GM23338 (cell line): ENCODE measurements at regions not wholly inside any gene's neighbourhood (a gene's known extent, or its start where the extent isn't known, plus 50 kb on each side); places are given as distances from the start of the nearest gene placed in this dataset.

ENCODE experiments used
- ATAC-seq: fragments of 200-7000 bp; cut with Tn5 transposase; 3 replicates; pipeline ENCODE4 v1.9.1; 2020
- DNase-seq: peaks from one replicate; pipeline ENCODE4 v3.0.0-alpha.2; 2015; ENCODE audit warnings: low spot score
- H2AFZ ChIP-seq: fragments of 200-600 bp; sonication (generic); 2 replicates; pipeline ENCODE4 v1.8.0; 2016; ENCODE audit warnings: antibody characterized with exemption, mild to moderate bottlenecking, moderate library complexity
- H3F3A ChIP-seq: fragments of 200-600 bp; sonication (generic); replicated peaks from 2 replicates; pipeline ENCODE4 v1.8.0; 2017; ENCODE audit warnings: antibody characterized with exemption, mixed run types, low read depth
- H3K27ac ChIP-seq: fragments of 200-600 bp; sonication (generic); 2 replicates; pipeline ENCODE4 v1.6.1; 2016; ENCODE audit warnings: low read depth
- H3K27me3 ChIP-seq: fragments of 200-600 bp; sonication (generic); 2 replicates; pipeline ENCODE4 v1.8.0; 2016; ENCODE audit warnings: mild to moderate bottlenecking, mixed run types, moderate library complexity; ENCODE audit not compliant: insufficient read depth
- H3K36me3 ChIP-seq: fragments of 200-600 bp; sonication (generic); 2 replicates; pipeline ENCODE4 v1.8.0; 2016; ENCODE audit warnings: mild to moderate bottlenecking; ENCODE audit not compliant: insufficient read depth
- H3K4me1 ChIP-seq: fragments of 200-600 bp; sonication (generic); 2 replicates; pipeline ENCODE4 v1.8.0; 2016; ENCODE audit warnings: mild to moderate bottlenecking, moderate library complexity; ENCODE audit not compliant: insufficient read depth
- H3K4me2 ChIP-seq: fragments of 200-600 bp; sonication (generic); 2 replicates; pipeline ENCODE4 v1.7.1; 2017; ENCODE audit warnings: mixed run types
- H3K4me3 ChIP-seq: fragments of 200-600 bp; sonication (generic); 2 replicates; pipeline ENCODE4 v1.6.1; 2016; ENCODE audit warnings: mixed run types
- H3K79me2 ChIP-seq: fragments of 200-600 bp; sonication (generic); replicated peaks from 2 replicates; pipeline ENCODE4 v1.8.0; 2017; ENCODE audit warnings: mild to moderate bottlenecking; ENCODE audit not compliant: insufficient read depth
- H3K9me2 ChIP-seq: fragments of 200-600 bp; sonication (generic); 2 replicates; pipeline ENCODE4 v1.8.0; 2017; ENCODE audit not compliant: insufficient read depth
- H4K20me1 ChIP-seq: fragments of 200-600 bp; sonication (generic); replicated peaks from 2 replicates; pipeline ENCODE4 v1.8.0; 2017; ENCODE audit warnings: mild to moderate bottlenecking; ENCODE audit not compliant: insufficient read depth
- H3K27ac Mint-ChIP-seq: 2 replicates; pipeline ENCODE4 v1.8.0; 2020; ENCODE audit warnings: inconsistent platforms, mild to moderate bottlenecking, moderate library complexity, mixed read lengths
- H3K27me3 Mint-ChIP-seq: 3 replicates; pipeline ENCODE4 v1.8.0; 2022; ENCODE audit warnings: low read depth, mild to moderate bottlenecking, moderate library complexity, mixed read lengths, inconsistent platforms; ENCODE audit not compliant: insufficient read depth, poor library complexity
- H3K36me3 Mint-ChIP-seq: 3 replicates; pipeline ENCODE4 v1.8.0; 2021; ENCODE audit warnings: low read depth, mild to moderate bottlenecking, inconsistent platforms, moderate library complexity, mixed read lengths
- H3K4me1 Mint-ChIP-seq: 3 replicates; pipeline ENCODE4 v1.8.0; 2020; ENCODE audit warnings: mild to moderate bottlenecking, inconsistent platforms, mixed read lengths
- H3K4me3 Mint-ChIP-seq: 3 replicates; pipeline ENCODE4 v1.8.0; 2021; ENCODE audit warnings: moderate library complexity, mild to moderate bottlenecking, inconsistent platforms, mixed read lengths
- H3K9me3 Mint-ChIP-seq: 3 replicates; pipeline ENCODE4 v1.8.0; 2020; ENCODE audit warnings: moderate library complexity, mild to moderate bottlenecking, inconsistent platforms, mixed read lengths
- EZH2 ChIP-seq: fragments of 200-600 bp; sonication (generic); IDR thresholded peaks from one replicate; pipeline ENCODE4 v1.8.0; 2017; ENCODE audit warnings: antibody characterized with exemption, mild to moderate bottlenecking, low read depth; ENCODE audit not compliant: unreplicated experiment
- NANOG ChIP-seq: IDR thresholded peaks from 2 replicates; pipeline ENCODE4 v1.6.1; 2016; ENCODE audit warnings: antibody characterized with exemption, borderline replicate concordance
- POLR2AphosphoS5 ChIP-seq: IDR thresholded peaks from 2 replicates; pipeline ENCODE4 v1.6.1; 2016; ENCODE audit warnings: antibody characterized with exemption, low read depth
- STAT1 ChIP-seq: IDR thresholded peaks from one replicate; pipeline ENCODE4 v1.6.1; 2016; ENCODE audit warnings: antibody characterized with exemption; ENCODE audit not compliant: unreplicated experiment
- ZNF114 ChIP-seq: fragments of 250-450 bp; sonication (Bioruptor Pico); IDR thresholded peaks from 2 replicates; pipeline ENCODE4 v1.5.0; 2020; ENCODE audit warnings: mild to moderate bottlenecking, moderate library complexity
- TF ChIP-seq, protein P1 (sequence below): IDR thresholded peaks from one replicate; pipeline ENCODE4 v1.6.1; 2018; ENCODE audit warnings: antibody characterized with exemption; ENCODE audit not compliant: unreplicated experiment
- TF ChIP-seq, protein P2 (sequence below), 2 experiments: fragments of 200-600 bp in 1 of 2; sonication (generic) in 1 of 2; conservative IDR thresholded peaks; 2 replicates each; pipeline versions ENCODE4 v1.5.1 to v1.6.1; 2016 to 2017; ENCODE audit warnings: antibody characterized with exemption in 2 of 2, low read depth in 2 of 2, mild to moderate bottlenecking in 2 of 2, moderate library complexity in 1 of 2

DNA sequence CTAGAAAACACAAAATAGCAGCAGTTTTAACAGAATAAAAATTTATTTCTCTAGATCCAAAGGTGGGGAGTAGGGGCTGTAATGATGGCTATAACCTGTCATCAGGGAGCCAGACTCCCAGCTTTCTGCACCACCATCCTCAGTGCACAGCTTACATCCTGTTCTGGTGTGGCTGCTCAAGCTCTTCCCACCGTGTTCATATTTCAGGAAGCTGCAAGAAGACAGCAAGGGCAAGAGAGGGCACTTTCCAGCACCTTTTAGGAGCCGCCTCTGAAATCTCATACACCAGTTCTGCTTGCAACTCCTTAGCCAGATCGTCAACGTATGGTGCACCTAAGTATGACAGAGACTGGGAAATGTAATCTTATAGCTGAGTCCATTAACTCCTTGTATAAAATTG lies 253.7 kb downstream of the CENPC start:
- ATAC-seq (no peak), DNase-seq (no peak)
- peaks cover 11% of the 10 kb centered on the region; the same call in 1 of the 2 replicates for H3K4me1 ChIP-seq
- H3K9me2 ChIP-seq = no peaks in the 10 kb centered on the region
- peaks cover 11% of the 10 kb centered on the region for H3K4me1 Mint-ChIP-seq
- no peaks in the 10 kb centered on the region for H3K27me3 ChIP-seq
- H3K79me2 ChIP-seq = no peaks in the 10 kb centered on the region
- H3K27ac ChIP-seq = no peak overlapping the region
- H3K36me3 ChIP-seq = no peaks in the 10 kb centered on the region
- H3F3A ChIP-seq = no peaks in the 10 kb centered on the region
- H3K27ac Mint-ChIP-seq = no peak overlapping the region
- H2AFZ ChIP-seq = no peak overlapping the region
- H3K4me3 ChIP-seq = no peak overlapping the region
- no peak overlapping the region for H3K4me2 ChIP-seq
- H4K20me1 ChIP-seq = no peaks in the 10 kb centered on the region
- H3K4me3 Mint-ChIP-seq = no peak overlapping the region
- peaks cover 13% of the 10 kb centered on the region for H3K36me3 Mint-ChIP-seq
- H3K9me3 Mint-ChIP-seq = peaks cover 16% of the 10 kb centered on the region
- H3K27me3 Mint-ChIP-seq = no peaks in the 10 kb centered on the region
- TF ChIP-seq POLR2AphosphoS5 (no peak), NANOG (no peak)
- TF ChIP-seq, protein P1, sequence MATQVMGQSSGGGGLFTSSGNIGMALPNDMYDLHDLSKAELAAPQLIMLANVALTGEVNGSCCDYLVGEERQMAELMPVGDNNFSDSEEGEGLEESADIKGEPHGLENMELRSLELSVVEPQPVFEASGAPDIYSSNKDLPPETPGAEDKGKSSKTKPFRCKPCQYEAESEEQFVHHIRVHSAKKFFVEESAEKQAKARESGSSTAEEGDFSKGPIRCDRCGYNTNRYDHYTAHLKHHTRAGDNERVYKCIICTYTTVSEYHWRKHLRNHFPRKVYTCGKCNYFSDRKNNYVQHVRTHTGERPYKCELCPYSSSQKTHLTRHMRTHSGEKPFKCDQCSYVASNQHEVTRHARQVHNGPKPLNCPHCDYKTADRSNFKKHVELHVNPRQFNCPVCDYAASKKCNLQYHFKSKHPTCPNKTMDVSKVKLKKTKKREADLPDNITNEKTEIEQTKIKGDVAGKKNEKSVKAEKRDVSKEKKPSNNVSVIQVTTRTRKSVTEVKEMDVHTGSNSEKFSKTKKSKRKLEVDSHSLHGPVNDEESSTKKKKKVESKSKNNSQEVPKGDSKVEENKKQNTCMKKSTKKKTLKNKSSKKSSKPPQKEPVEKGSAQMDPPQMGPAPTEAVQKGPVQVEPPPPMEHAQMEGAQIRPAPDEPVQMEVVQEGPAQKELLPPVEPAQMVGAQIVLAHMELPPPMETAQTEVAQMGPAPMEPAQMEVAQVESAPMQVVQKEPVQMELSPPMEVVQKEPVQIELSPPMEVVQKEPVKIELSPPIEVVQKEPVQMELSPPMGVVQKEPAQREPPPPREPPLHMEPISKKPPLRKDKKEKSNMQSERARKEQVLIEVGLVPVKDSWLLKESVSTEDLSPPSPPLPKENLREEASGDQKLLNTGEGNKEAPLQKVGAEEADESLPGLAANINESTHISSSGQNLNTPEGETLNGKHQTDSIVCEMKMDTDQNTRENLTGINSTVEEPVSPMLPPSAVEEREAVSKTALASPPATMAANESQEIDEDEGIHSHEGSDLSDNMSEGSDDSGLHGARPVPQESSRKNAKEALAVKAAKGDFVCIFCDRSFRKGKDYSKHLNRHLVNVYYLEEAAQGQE = no peak

DNA sequence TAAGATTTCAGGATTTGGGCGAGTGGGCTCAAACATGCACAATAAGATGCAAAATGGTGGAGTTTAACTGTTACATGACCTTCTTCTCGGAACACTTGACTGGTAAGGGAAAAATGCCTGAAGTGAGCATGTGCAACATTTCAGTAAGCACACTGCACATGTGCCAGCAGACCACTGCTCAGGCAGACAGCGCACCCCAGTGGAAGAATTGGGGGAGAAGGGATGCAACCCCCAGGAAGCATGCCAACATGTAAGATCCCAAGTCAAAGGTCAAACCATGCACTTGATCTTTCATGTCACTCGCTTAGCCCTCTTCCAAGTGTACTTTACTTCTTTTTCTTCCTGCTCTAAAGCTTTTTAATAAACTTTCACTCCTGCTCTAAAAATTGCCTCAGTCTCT lies 256.3 kb downstream of the CENPC start:
- peaks cover 11% of the 10 kb centered on the region; the same call in 1 of the 2 replicates for H3K4me1 ChIP-seq
- no peaks in the 10 kb centered on the region for H3F3A ChIP-seq
- no peak overlapping the region for H3K4me2 ChIP-seq
- H4K20me1 ChIP-seq = no peaks in the 10 kb centered on the region
- Mint-ChIP-seq H3K4me1 (peaks cover 11% of the 10 kb centered on the region), H3K4me3 (no peak overlapping the region), H3K9me3 (peaks cover 30% of the 10 kb centered on the region), H3K36me3 (peaks cover 27% of the 10 kb centered on the region), H3K27ac (no peak overlapping the region), H3K27me3 (no peaks in the 10 kb centered on the region)
- H2AFZ ChIP-seq = peak overlapping the region; percentile 59; the same call in 1 of the 2 replicates
- H3K27ac ChIP-seq = no peak overlapping the region
- H3K9me2 ChIP-seq = no peaks in the 10 kb centered on the region
- H3K27me3 ChIP-seq = no peaks in the 10 kb centered on the region
- no peaks in the 10 kb centered on the region for H3K79me2 ChIP-seq
- H3K36me3 ChIP-seq = no peaks in the 10 kb centered on the region
- TF ChIP-seq EZH2 = no peak
- TF ChIP-seq, protein P2, sequence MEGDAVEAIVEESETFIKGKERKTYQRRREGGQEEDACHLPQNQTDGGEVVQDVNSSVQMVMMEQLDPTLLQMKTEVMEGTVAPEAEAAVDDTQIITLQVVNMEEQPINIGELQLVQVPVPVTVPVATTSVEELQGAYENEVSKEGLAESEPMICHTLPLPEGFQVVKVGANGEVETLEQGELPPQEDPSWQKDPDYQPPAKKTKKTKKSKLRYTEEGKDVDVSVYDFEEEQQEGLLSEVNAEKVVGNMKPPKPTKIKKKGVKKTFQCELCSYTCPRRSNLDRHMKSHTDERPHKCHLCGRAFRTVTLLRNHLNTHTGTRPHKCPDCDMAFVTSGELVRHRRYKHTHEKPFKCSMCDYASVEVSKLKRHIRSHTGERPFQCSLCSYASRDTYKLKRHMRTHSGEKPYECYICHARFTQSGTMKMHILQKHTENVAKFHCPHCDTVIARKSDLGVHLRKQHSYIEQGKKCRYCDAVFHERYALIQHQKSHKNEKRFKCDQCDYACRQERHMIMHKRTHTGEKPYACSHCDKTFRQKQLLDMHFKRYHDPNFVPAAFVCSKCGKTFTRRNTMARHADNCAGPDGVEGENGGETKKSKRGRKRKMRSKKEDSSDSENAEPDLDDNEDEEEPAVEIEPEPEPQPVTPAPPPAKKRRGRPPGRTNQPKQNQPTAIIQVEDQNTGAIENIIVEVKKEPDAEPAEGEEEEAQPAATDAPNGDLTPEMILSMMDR (conservative IDR thresholded peaks at IDR 0.05; ENCODE audit: low read depth in 2 of 2) = peak; percentile 76 to 96
- ATAC-seq = peak; percentile 86
- no peak overlapping the region for H3K4me3 ChIP-seq
- peak; percentile 63 for DNase-seq

DNA sequence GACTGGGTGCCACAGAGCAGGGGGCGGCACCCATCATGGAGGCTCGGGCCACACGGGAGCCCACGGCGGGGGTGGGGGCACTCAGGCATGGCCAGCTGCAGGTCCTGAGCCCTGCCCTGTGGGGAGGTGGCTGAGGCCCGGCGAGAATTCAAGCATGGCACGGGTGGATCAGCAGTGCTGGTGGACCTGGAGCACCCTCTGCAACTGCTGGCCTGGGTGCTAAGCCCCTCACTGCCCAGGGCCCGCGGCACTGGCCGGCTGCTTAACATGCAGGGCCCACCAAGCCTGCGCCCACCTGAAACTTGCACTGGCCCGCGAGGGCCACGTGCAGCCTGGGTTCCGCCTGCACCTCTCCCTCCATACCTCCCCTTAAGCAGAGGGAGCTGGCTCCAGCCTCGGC lies 258.6 kb downstream of the CENPC start:
- Mint-ChIP-seq H3K4me3 (no peak overlapping the region), H3K4me1 (peaks cover 11% of the 10 kb centered on the region), H3K27me3 (peaks cover 3% of the 10 kb centered on the region), H3K27ac (no peak overlapping the region), H3K9me3 (peaks cover 34% of the 10 kb centered on the region), H3K36me3 (peaks cover 27% of the 10 kb centered on the region)
- DNase-seq (no peak), ATAC-seq (no peak)
- H3K36me3 ChIP-seq = no peaks in the 10 kb centered on the region
- no peaks in the 10 kb centered on the region for H3K9me2 ChIP-seq
- no peaks in the 10 kb centered on the region for H3K79me2 ChIP-seq
- H2AFZ ChIP-seq = no peak overlapping the region
- H3F3A ChIP-seq = no peaks in the 10 kb centered on the region
- H3K27ac ChIP-seq = no peak overlapping the region
- H3K4me2 ChIP-seq = no peak overlapping the region
- peaks cover 11% of the 10 kb centered on the region; the same call in 1 of the 2 replicates for H3K4me1 ChIP-seq
- H3K27me3 ChIP-seq = no peaks in the 10 kb centered on the region
- H3K4me3 ChIP-seq = no peak overlapping the region
- H4K20me1 ChIP-seq = no peaks in the 10 kb centered on the region
- TF ChIP-seq STAT1 = no peak
- no peak for TF ChIP-seq ZNF114 (CRISPR knock-in tag)
